IMR-90 (cell line): ENCODE measurements at regions not wholly inside any gene's neighbourhood (a gene's known extent, or its start where the extent isn't known, plus 50 kb on each side); places are given as distances from the start of the nearest gene placed in this dataset.
A peak's percentile ranks its signal among the peaks of the same experiment; 100 is the strongest.

Source experiments
- ATAC-seq: fragments of 200-7000 bp; cut with Tn5 transposase; 2 replicates; pipeline ENCODE4 v1.9.1; 2020; ENCODE audit warnings: low read depth, mild to moderate bottlenecking, moderate library complexity
- BruUV-seq: library from RNA; stranded (reverse); fragments of 400-500 nt; replicated peaks from 2 replicates; lab custom pipeline; 2021; lab: Mats Ljungman, UMichigan
- CTCF ChIA-PET: fragments of 300-600 bp; formaldehyde crosslinking; extraction: SDS; loops from one replicate; lab custom pipeline; 2021; ENCODE audit warnings: antibody characterized with exemption; lab: Yijun Ruan, JAX
- POLR2A ChIA-PET: fragments of 300-600 bp; sonication (Branson Sonifier 250); formaldehyde crosslinking; loops from one replicate; lab custom pipeline; 2022; ENCODE audit warnings: antibody characterized with exemption; ENCODE audit not compliant: unreplicated experiment; lab: Charles Lee
- DNase-seq: peaks from one replicate; pipeline ENCODE4 v3.0.0; 2013
- H2AFZ ChIP-seq: replicated peaks from 2 replicates; pipeline ENCODE3; 2013; ENCODE audit warnings: low read length, mild to moderate bottlenecking; ENCODE audit not compliant: poor library complexity
- H2AK5ac ChIP-seq: 2 replicates; pipeline ENCODE4 v1.6.1; 2013; ENCODE audit warnings: low read depth, low read length, inconsistent platforms
- H2AK9ac ChIP-seq: replicated peaks from 2 replicates; pipeline ENCODE3; 2013; ENCODE audit warnings: mild to moderate bottlenecking, low read depth, low read length, moderate library complexity; ENCODE audit not compliant: poor library complexity
- H2BK120ac ChIP-seq: 2 replicates; pipeline ENCODE4 v1.6.1; 2013; ENCODE audit warnings: low read depth, low read length, inconsistent platforms
- H2BK15ac ChIP-seq: 3 replicates; pipeline ENCODE4 v1.6.1; 2013; ENCODE audit warnings: low read depth, low read length, inconsistent platforms
- H2BK20ac ChIP-seq: 2 replicates; pipeline ENCODE4 v1.6.1; 2013; ENCODE audit warnings: low read depth, mild to moderate bottlenecking, inconsistent platforms, low read length, moderate library complexity
- H2BK5ac ChIP-seq: 2 replicates; pipeline ENCODE4 v1.6.1; 2013; ENCODE audit warnings: mild to moderate bottlenecking, low read depth, low read length, inconsistent platforms; ENCODE audit not compliant: poor library complexity, severe bottlenecking
- H3K14ac ChIP-seq: replicated peaks from 2 replicates; pipeline ENCODE4 v1.6.1; 2013; ENCODE audit warnings: low read depth, low read length, inconsistent platforms
- H3K18ac ChIP-seq: 2 replicates; pipeline ENCODE4 v1.6.1; 2013; ENCODE audit warnings: low read depth, low read length, control low read depth
- H3K23ac ChIP-seq: 2 replicates; pipeline ENCODE4 v1.6.1; 2013; ENCODE audit warnings: low read depth, low read length, inconsistent platforms
- H3K27ac ChIP-seq: 2 replicates; pipeline ENCODE4 v1.5.1; 2013; ENCODE audit warnings: mild to moderate bottlenecking, control low read depth, low read length; ENCODE audit not compliant: insufficient read depth
- H3K27me3 ChIP-seq: 2 replicates; pipeline ENCODE4 v1.6.1; 2013; ENCODE audit warnings: low read length; ENCODE audit not compliant: control insufficient read depth, insufficient read depth
- H3K36me3 ChIP-seq: 2 replicates; pipeline ENCODE4 v1.6.1; 2013; ENCODE audit warnings: low read length, mixed read lengths; ENCODE audit not compliant: control insufficient read depth, insufficient read depth
- H3K4ac ChIP-seq: 2 replicates; pipeline ENCODE4 v1.6.1; 2013; ENCODE audit warnings: low read depth, low read length, inconsistent platforms
- H3K4me1 ChIP-seq: 2 replicates; pipeline ENCODE4 v1.6.1; 2013; ENCODE audit warnings: low read length, mixed read lengths; ENCODE audit not compliant: control insufficient read depth, insufficient read depth
- H3K4me2 ChIP-seq: 2 replicates; pipeline ENCODE4 v1.6.1; 2013; ENCODE audit warnings: low read depth, mild to moderate bottlenecking, control low read depth, low read length, moderate library complexity
- H3K4me3 ChIP-seq: 2 replicates; pipeline ENCODE4 v1.5.1; 2013; ENCODE audit warnings: low read depth, mild to moderate bottlenecking, control low read depth, low read length, moderate library complexity; ENCODE audit not compliant: insufficient read depth
- H3K56ac ChIP-seq: 2 replicates; pipeline ENCODE4 v1.6.1; 2013; ENCODE audit warnings: low read length, inconsistent platforms; ENCODE audit not compliant: insufficient read depth; ENCODE audit errors: extremely low read depth
- H3K79me1 ChIP-seq, 2 experiments: 2 replicates each; pipeline ENCODE4 v1.6.1; 2013; ENCODE audit warnings: low read length in 2 of 2, inconsistent platforms in 1 of 2, low read depth in 1 of 2
- H3K9ac ChIP-seq: 2 replicates; pipeline ENCODE4 v1.6.1; 2013; ENCODE audit warnings: low read depth, low read length, control low read depth
- H3K9me1 ChIP-seq: 2 replicates; pipeline ENCODE4 v1.6.1; 2013; ENCODE audit warnings: low read length, inconsistent platforms; ENCODE audit not compliant: insufficient read depth
- H3K9me3 ChIP-seq: 2 replicates; pipeline ENCODE4 v1.6.1; 2013; ENCODE audit warnings: low read length; ENCODE audit not compliant: control insufficient read depth, insufficient read depth
- H4K20me1 ChIP-seq: 2 replicates; pipeline ENCODE4 v1.6.1; 2013; ENCODE audit warnings: low read length, inconsistent platforms; ENCODE audit not compliant: insufficient read depth
- H4K5ac ChIP-seq: 2 replicates; pipeline ENCODE4 v1.6.1; 2013; ENCODE audit warnings: mild to moderate bottlenecking, low read depth, low read length, control low read depth
- H4K8ac ChIP-seq, 2 experiments: 2 replicates each; pipeline ENCODE4 v1.6.1; 2013; ENCODE audit warnings: low read depth in 2 of 2, low read length in 2 of 2, control low read depth in 1 of 2, inconsistent platforms in 1 of 2
- H4K91ac ChIP-seq: 2 replicates; pipeline ENCODE4 v1.6.1; 2013; ENCODE audit warnings: low read depth, low read length, inconsistent platforms; ENCODE audit not compliant: insufficient read depth
- BHLHE40 ChIP-seq: fragments of 150-350 bp; IDR thresholded peaks from 2 replicates; pipeline ENCODE4 v1.6.1; 2016; ENCODE audit warnings: mild to moderate bottlenecking, low read depth, low read length
- CEBPB ChIP-seq: IDR thresholded peaks from 2 replicates; pipeline ENCODE4 v1.6.1; 2012; ENCODE audit warnings: low read depth, low read length, improper control_type of control experiment
- CHD1 ChIP-seq: IDR thresholded peaks from 2 replicates; pipeline ENCODE4 v1.6.1; 2012; ENCODE audit warnings: low read depth, low read length, improper control_type of control experiment
- CTCF ChIP-seq: conservative IDR thresholded peaks from 2 replicates; pipeline ENCODE4 v1.5.1; 2012; ENCODE audit warnings: mild to moderate bottlenecking, low read depth, low read length, improper control_type of control experiment
- ELK1 ChIP-seq: fragments of 150-350 bp; IDR thresholded peaks from 2 replicates; pipeline ENCODE4 v1.6.1; 2016; ENCODE audit warnings: low read depth, mild to moderate bottlenecking, low read length, moderate library complexity, borderline replicate concordance
- FOS ChIP-seq: fragments of 150-350 bp; IDR thresholded peaks from 2 replicates; pipeline ENCODE4 v1.6.1; 2016; ENCODE audit warnings: low read depth, low read length
- MAFK ChIP-seq: IDR thresholded peaks from 2 replicates; pipeline ENCODE4 v1.6.1; 2012; ENCODE audit warnings: low read depth, low read length, improper control_type of control experiment
- MAZ ChIP-seq: IDR thresholded peaks from 2 replicates; pipeline ENCODE4 v1.6.1; 2012; ENCODE audit warnings: low read depth, mild to moderate bottlenecking, low read length, improper control_type of control experiment, moderate library complexity, borderline replicate concordance
- MXI1 ChIP-seq: IDR thresholded peaks from 2 replicates; pipeline ENCODE4 v1.6.1; 2012; ENCODE audit warnings: low read depth, mild to moderate bottlenecking, low read length, moderate library complexity, borderline replicate concordance
- NFE2L2 ChIP-seq: fragments of 150-350 bp; IDR thresholded peaks from 2 replicates; pipeline ENCODE4 v1.6.1; 2016; ENCODE audit warnings: low read depth, mild to moderate bottlenecking, low read length
- POLR2A ChIP-seq: IDR thresholded peaks from 2 replicates; pipeline ENCODE4 v1.6.1; 2012; ENCODE audit warnings: mild to moderate bottlenecking, low read depth, low read length
- RAD21 ChIP-seq: IDR thresholded peaks from 2 replicates; pipeline ENCODE4 v1.6.1; 2012; ENCODE audit warnings: low read length, improper control_type of control experiment
- RCOR1 ChIP-seq: IDR thresholded peaks from 2 replicates; pipeline ENCODE4 v1.6.1; 2012; ENCODE audit warnings: mild to moderate bottlenecking, low read length, improper control_type of control experiment; ENCODE audit not compliant: insufficient replicate concordance
- RFX5 ChIP-seq: IDR thresholded peaks from 2 replicates; pipeline ENCODE4 v1.8.0; 2012; ENCODE audit warnings: low read depth, mild to moderate bottlenecking, low read length, moderate library complexity
- SMC3 ChIP-seq: fragments of 150-350 bp; IDR thresholded peaks from 2 replicates; pipeline ENCODE4 v1.6.1; 2016; ENCODE audit warnings: low read depth, mild to moderate bottlenecking, antibody characterized with exemption, low read length, moderate library complexity
- USF2 ChIP-seq: fragments of 150-350 bp; IDR thresholded peaks from 2 replicates; pipeline ENCODE4 v1.6.1; 2017; ENCODE audit warnings: mild to moderate bottlenecking, antibody characterized with exemption, low read length, low read depth
- dilution Hi-C: fragments of 300-500 bp; cut with HindIII; formaldehyde crosslinking; loops from one replicate; pipeline ENCODE4 v1.14.3; 2018; ENCODE audit warnings: low sequenced_read_pairs; ENCODE audit not compliant: unreplicated experiment
- in situ Hi-C: fragments of 300-500 bp; cut with MboI; formaldehyde crosslinking; loops from 3 replicates; pipeline ENCODE4 v1.14.3; 2019; ENCODE audit warnings: low sequenced_read_pairs, inconsistent platforms, mixed read lengths
- intact Hi-C: fragments of 100-400 bp; cut with micrococcal nuclease; formaldehyde crosslinking; loops from 2 replicates; pipeline ENCODE4 v1.10.0; 2022

- no peak overlapping the region for H2BK120ac ChIP-seq
- no peak overlapping the region for H3K56ac ChIP-seq
- H4K20me1 ChIP-seq, result no peaks in the 10 kb centered on the region
- TF ChIP-seq MXI1 (no peak), RCOR1 (no peak), CEBPB (no peak), BHLHE40 (no peak), CHD1 (no peak), NFE2L2 (no peak), USF2 (no peak), ELK1 (no peak), RFX5 (no peak), MAZ (no peak), CTCF (no peak), MAFK (no peak), RAD21 (no peak), SMC3 (no peak), POLR2A (no peak), FOS (no peak)
- ChIA-PET POLR2A (interaction anchor here (0.6 kb wide), 1 partner anchor 14 kb away, joined by 3 read pairs; no protein-coding TSS in a partner anchor), CTCF (no interaction called here)
- no peaks in the 10 kb centered on the region for H3K36me3 ChIP-seq
- H3K18ac ChIP-seq, result no peak overlapping the region
- no peaks in the 10 kb centered on the region for H3K79me1 ChIP-seq
- DNase-seq (peak; percentile 29), ATAC-seq (peak; percentile 62)
- no peak overlapping the region for H2AK9ac ChIP-seq
- H2AK5ac ChIP-seq, result no peak overlapping the region
- no peak overlapping the region for H3K4me3 ChIP-seq
- no peaks in the 10 kb centered on the region for H3K9me3 ChIP-seq
- no peaks in the 10 kb centered on the region for H3K27me3 ChIP-seq
- dilution Hi-C loops, result no loop called here
- in situ Hi-C loops, result no loop called here
- H3K14ac ChIP-seq, result no peak overlapping the region
- H3K23ac ChIP-seq, result no peak overlapping the region
- no TSS peak for BruUV-seq
- no peak overlapping the region for H3K9ac ChIP-seq
- H3K27ac ChIP-seq, result no peak overlapping the region
- H4K8ac ChIP-seq, result no peak overlapping the region
- no peak overlapping the region for H2AFZ ChIP-seq
- no peak overlapping the region for H3K4ac ChIP-seq
- H2BK15ac ChIP-seq, result no peak overlapping the region
- no peak overlapping the region for H4K91ac ChIP-seq
- H2BK20ac ChIP-seq, result no peak overlapping the region
- intact Hi-C loops, result no loop called here
- no peaks in the 10 kb centered on the region for H3K9me1 ChIP-seq
- no peak overlapping the region for H4K5ac ChIP-seq
- no peak overlapping the region for H2BK5ac ChIP-seq
- H3K4me2 ChIP-seq, result no peak overlapping the region
- no peaks in the 10 kb centered on the region for H3K4me1 ChIP-seq
Measured at GRCh38 chr3:78287085-78287484, 1247.2 kb downstream of the ROBO2 start.
